ENCODE measurements at regions not wholly inside any gene's neighbourhood (a gene's known extent, or its start where the extent isn't known, plus 50 kb on each side); places are given as distances from the start of the nearest gene placed in this dataset.

DNA sequence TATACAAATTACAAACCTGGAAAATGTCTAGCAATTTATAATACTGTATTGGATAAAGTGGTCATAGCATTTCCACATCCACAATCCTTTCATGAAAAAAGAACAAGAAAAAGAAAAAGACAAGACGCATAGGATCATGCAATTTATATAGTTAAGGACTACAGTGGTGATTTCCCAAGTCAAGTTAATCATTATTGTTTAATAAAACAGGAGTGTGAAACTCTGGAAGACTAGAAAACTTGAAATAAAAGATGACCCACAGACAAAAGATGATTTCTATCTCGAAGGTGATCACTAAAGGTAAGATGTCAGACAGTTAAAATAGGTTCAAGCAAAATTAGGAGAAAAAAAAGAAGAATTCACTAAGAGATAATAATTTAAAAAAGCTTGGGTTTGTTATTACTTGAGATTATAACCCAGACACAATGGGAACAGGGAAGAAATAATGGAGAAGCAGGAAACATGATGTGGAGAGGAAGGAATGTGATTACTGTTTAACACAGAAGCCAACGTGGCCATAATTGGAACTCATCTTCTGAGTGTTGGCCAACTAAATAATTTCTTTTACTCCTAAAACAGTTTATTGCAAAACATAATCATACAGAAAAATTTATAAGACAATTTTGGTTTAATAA lies 441.2 kb upstream of the ANO3 start:
- no peak for DNase-seq (ENCODE audit: low read depth)
- TF ChIP-seq, protein P1, sequence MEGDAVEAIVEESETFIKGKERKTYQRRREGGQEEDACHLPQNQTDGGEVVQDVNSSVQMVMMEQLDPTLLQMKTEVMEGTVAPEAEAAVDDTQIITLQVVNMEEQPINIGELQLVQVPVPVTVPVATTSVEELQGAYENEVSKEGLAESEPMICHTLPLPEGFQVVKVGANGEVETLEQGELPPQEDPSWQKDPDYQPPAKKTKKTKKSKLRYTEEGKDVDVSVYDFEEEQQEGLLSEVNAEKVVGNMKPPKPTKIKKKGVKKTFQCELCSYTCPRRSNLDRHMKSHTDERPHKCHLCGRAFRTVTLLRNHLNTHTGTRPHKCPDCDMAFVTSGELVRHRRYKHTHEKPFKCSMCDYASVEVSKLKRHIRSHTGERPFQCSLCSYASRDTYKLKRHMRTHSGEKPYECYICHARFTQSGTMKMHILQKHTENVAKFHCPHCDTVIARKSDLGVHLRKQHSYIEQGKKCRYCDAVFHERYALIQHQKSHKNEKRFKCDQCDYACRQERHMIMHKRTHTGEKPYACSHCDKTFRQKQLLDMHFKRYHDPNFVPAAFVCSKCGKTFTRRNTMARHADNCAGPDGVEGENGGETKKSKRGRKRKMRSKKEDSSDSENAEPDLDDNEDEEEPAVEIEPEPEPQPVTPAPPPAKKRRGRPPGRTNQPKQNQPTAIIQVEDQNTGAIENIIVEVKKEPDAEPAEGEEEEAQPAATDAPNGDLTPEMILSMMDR (IDR thresholded peaks at IDR 0.05; ENCODE audit: insufficient read depth, low read depth, low read length, missing control alignments): no peak
- no peak overlapping the region for H3K4me3 ChIP-seq (ENCODE audit: low read depth, low read length)

DNA sequence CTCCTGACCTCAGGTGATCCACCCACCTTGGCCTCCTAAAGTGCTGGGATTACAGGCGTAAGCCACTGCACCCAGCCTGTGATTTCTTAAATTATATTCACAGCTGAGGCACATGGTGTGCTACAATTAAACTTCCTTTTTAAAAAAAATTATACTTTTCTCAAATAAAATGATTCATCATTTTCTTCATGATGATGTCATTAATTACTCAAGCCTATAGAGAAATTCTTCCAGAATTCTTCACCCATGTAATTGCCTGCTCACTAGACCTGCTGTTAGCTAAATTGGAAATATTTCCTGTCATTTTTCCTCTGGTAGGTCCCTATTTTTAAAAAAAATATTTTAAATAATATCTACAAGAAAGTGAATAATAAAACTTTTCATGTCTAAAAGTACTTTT lies 440.0 kb upstream of the ANO3 start:
- DNase-seq (ENCODE audit: low read depth): no peak
- no peak overlapping the region for H3K4me3 ChIP-seq (ENCODE audit: low read depth, low read length)
- TF ChIP-seq, protein P1 (IDR thresholded peaks at IDR 0.05; ENCODE audit: insufficient read depth, low read depth, low read length, missing control alignments): no peak

DNA sequence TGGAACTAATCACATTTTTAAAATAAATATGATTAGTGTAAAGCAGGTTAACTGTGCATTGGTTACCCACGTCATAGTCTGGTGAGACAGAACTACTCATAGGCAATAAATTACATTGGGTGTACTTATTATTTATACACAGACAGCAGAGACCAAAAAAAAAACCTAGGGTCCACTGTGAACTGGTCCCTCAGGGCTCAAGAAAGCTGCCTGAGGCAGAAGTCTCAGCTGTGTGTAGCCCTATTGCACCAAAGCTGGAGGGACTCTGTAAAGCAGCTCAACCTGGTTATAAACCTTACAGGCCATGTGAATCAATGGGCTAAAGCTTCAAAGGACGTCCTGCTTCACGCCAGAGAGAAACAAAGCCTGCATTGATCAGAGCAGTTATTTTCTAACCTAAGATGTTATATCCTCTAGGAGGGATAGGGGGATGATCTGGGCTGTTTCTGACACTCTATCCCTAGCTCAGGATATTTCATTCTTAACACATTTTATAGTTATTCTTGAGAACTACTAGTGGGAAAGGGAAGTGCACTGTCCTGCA lies 432.2 kb upstream of the ANO3 start:
- TF ChIP-seq, protein P1 (IDR thresholded peaks at IDR 0.05; ENCODE audit: insufficient read depth, low read depth, low read length, missing control alignments): no peak
- H3K4me3 ChIP-seq (ENCODE audit: low read depth, low read length): no peak overlapping the region
- DNase-seq (ENCODE audit: low read depth): no peak

DNA sequence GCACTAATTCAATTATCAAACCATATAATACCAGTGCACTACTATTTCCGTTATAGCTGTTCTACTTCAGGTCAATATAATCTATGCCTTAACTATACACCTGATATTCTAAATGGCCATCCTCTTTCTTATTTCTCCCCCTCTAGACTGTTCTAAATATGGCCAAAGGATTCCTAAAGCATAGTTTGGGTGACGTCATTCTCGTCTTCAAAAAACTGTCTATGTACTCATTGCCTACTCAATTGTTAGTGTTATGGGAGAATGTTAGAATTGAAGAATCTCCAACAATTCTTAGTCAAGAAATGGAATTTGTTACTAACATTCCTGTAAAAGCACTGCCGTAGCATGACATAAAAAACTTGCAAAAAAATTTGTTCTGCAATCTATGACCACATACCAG lies 431.1 kb upstream of the ANO3 start:
- H3K4me3 ChIP-seq (ENCODE audit: low read depth, low read length): no peak overlapping the region
- TF ChIP-seq, protein P1 (IDR thresholded peaks at IDR 0.05; ENCODE audit: insufficient read depth, low read depth, low read length, missing control alignments): no peak

DNA sequence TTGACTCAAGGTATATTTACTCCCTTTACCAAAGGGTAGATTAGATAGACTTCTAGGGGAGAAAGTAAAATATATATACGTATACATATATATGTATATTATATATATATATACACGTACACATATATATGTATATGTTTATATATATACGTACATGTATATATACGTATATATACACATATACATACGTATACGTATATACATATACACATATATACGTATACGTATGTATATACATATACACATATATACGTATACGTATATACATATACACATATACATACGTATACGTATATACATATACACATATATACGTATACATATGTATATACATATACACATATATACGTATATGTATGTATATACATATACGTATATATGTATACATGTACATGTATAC lies 430.5 kb upstream of the ANO3 start:
- TF ChIP-seq, protein P1 (IDR thresholded peaks at IDR 0.05; ENCODE audit: insufficient read depth, low read depth, low read length, missing control alignments): no peak
- H3K4me3 ChIP-seq (ENCODE audit: low read depth, low read length): no peak overlapping the region
- DNase-seq (ENCODE audit: low read depth): no peak

More for the DNA sequence above, 431.1 kb upstream of the ANO3 start:
- DNase-seq (ENCODE audit: low read depth): no peak

DNA sequence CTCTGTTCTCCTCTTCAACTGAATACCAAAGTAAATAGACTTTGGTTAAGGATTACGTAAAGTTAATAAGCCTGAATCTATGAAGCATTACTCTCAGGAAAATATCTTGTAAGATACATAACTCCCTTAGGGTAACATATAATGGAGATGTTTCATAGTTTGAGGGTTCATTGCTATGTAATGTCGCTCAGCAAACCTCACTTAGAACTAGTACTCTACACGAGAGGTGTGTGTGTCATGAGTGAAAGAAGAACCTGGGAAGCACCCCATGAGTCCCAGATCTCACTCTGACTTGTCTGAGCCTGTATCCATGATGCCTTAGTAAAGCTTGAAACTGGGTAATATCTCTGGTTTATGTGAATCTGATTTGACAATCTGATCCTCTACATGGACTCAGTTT lies 429.5 kb upstream of the ANO3 start:
- TF ChIP-seq, protein P1 (IDR thresholded peaks at IDR 0.05; ENCODE audit: insufficient read depth, low read depth, low read length, missing control alignments): no peak
- no peak for DNase-seq (ENCODE audit: low read depth)
- no peak overlapping the region for H3K4me3 ChIP-seq (ENCODE audit: low read depth, low read length)

DNA sequence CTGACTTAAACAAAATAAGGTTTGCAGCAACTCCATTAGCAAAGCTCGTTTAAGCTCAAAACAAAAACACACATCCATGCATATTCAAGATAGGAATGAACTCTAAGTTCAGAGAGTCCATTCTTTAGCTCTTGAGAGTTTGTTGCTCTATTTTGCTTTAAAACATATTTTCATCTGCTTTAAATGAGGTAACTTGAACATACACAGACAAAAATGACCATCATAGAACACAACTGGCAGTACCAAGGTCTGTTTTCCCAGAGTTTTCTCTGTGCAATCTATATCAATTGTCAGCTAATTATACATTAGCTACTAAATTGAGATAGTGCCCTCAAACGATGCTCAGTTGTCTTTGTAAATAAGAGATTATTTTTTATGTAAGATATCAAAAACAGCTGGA lies 423.2 kb upstream of the ANO3 start:
- H3K4me3 ChIP-seq (ENCODE audit: low read depth, low read length): no peak overlapping the region
- TF ChIP-seq, protein P1 (IDR thresholded peaks at IDR 0.05; ENCODE audit: insufficient read depth, low read depth, low read length, missing control alignments): no peak
- no peak for DNase-seq (ENCODE audit: low read depth)

All from GM12865 (cell line).